Heart left ventricle (tissue), 16 donors: ENCODE measurements at regions not wholly inside any gene's neighbourhood (a gene's known extent, or its start where the extent isn't known, plus 50 kb on each side); places are given as distances from the start of the nearest gene placed in this dataset.
"Not testable (repeated sequence)": the region's sequence is repeated elsewhere in the genome, so short reads cannot be mapped to it uniquely, and the experiment has no call there.

Source experiments
- ATAC-seq, 4 donors: fragments of 200-7000 bp; cut with Tn5 transposase; one replicate each; pipeline ENCODE4 v1.9.1; 2020 to 2022; ENCODE audit warnings: moderate library complexity in 4 of 4, mild to moderate bottlenecking in 3 of 4, moderate number of reproducible peaks in 1 of 4
- DNase-seq, 5 donors: peaks; one replicate each; pipeline ENCODE4 v3.0.0-alpha.2; 2020
- H3K27ac ChIP-seq, 12 donors: fragments of 200-600 bp; sonication (generic) in 4 of 12; one replicate each; pipeline versions ENCODE4 v1.5.0 to v1.8.0; 2016 to 2022; ENCODE audit warnings: mild to moderate bottlenecking in 2 of 12
- H3K27me3 ChIP-seq, 9 donors: fragments of 200-600 bp; sonication (generic) in 2 of 9; one replicate each; pipeline versions ENCODE4 v1.5.1 to v1.8.0; 2016 to 2022; ENCODE audit warnings: mild to moderate bottlenecking in 3 of 9
- H3K36me3 ChIP-seq, 9 donors: fragments of 200-600 bp; sonication (generic) in 2 of 9; one replicate each; pipeline versions ENCODE4 v1.5.0 to v1.8.0; 2018 to 2022; ENCODE audit warnings: mild to moderate bottlenecking in 2 of 9
- H3K4me1 ChIP-seq, 12 donors: fragments of 200-600 bp; sonication (generic) in 4 of 12; one replicate each; pipeline versions ENCODE4 v1.5.0 to v1.8.0; 2016 to 2022; ENCODE audit warnings: mild to moderate bottlenecking in 3 of 12
- H3K4me3 ChIP-seq, 12 donors: fragments of 200-600 bp; sonication (generic) in 4 of 12; one replicate each; pipeline versions ENCODE4 v1.5.0 to v1.8.0; 2017 to 2022; ENCODE audit warnings: mild to moderate bottlenecking in 9 of 12, moderate library complexity in 4 of 12
- H3K9me3 ChIP-seq, 12 donors: fragments of 200-600 bp; sonication (generic) in 4 of 12; one replicate each; pipeline versions ENCODE4 v1.5.0 to v1.8.0; 2016 to 2022; ENCODE audit warnings: mild to moderate bottlenecking in 1 of 12
- CTCF ChIP-seq, 12 donors: fragments of 200-600 bp; sonication (generic) in 4 of 12; IDR thresholded peaks; one replicate each; pipeline versions ENCODE4 v1.5.0 to v1.8.0; 2018 to 2022; ENCODE audit warnings: antibody characterized with exemption in 12 of 12, mild to moderate bottlenecking in 5 of 12
- POLR2A ChIP-seq, 2 donors: fragments of 450-650 bp; IDR thresholded peaks; one replicate each; pipeline ENCODE4 v1.6.1; 2017; ENCODE audit warnings: antibody characterized with exemption in 2 of 2, mild to moderate bottlenecking in 2 of 2, moderate library complexity in 2 of 2
- WGBS, 4 donors: extraction: QIAGEN DNeasy Blood & Tissue Kit in 2 of 4; methylation state at CpG; one replicate each; pipeline versions ENCODE4 v1.1.5 to v1.1.7; 2013 to 2018; 5-methylcytosine and 5-hydroxymethylcytosine counted together
- intact Hi-C, 10 donors: fragments of 100-400 bp; cut with DNase I; formaldehyde crosslinking; loops; one replicate each; pipeline versions ENCODE4 v1.11.1 to v1.14.2; 2022
- donor health status: ischemic (EF 13 %, LVEDD 7.1; RV severe dilation, severe dysfunction).
- donor health status: healthy with polysubstance abuse.
- donor health status: DM: no; HTN: yes; CAD: no.
- donor health status: DM: no; HTN: no; CAD: no.
- donor health status: ischemic (EF 25% LVEDD 6.9; RV normal size, moderate dysfunction).
- donor health status: ischemic (EF 25% LVEDD 5.7; RV mildly dilated, moderate dysfunction).
- donor health status: healthy.
- donor health status: DM: yes; HTN: yes; CAD: no.
- donor health status: ischemic (EF 35%, LVEDD 5.7; RV mildly dilated, moderate dysfunction).
- donor health status: nonischemic (EF 11% LVEDD 7.7; RV severe dilation, severe dysfunction).
- donor health status: DM: yes; HTN: yes; CAD: no.
- donor health status: PGD.
- donor health status: ischemic (EF 29% LVEDD 5.4; RV normal size, mild dysfunction).
- donor health status: nonischemic (EF 23%, LVEDD 6.1; RV moderate dilation, normal function).

GRCh38 chr5:89662499-89662898 lies 747.1 kb downstream of the CETN3 start:
- TF ChIP-seq POLR2A (IDR thresholded peaks at IDR 0.05) (no peak), CTCF (IDR thresholded peaks at IDR 0.05) (no peak)
- intact Hi-C loops, result no loop called here
- Histone ChIP-seq H3K9me3 (peaks cover 0 to 47% (median 7%) of the 10 kb centered on the region in 12 donors), H3K27me3 (no peaks in the 10 kb centered on the region), H3K4me1 (no peaks in the 10 kb centered on the region), H3K27ac (no peak overlapping the region), H3K4me3 (no peak overlapping the region), H3K36me3 (no peaks in the 10 kb centered on the region)
- ATAC-seq (no peak), DNase-seq (no peak)
- WGBS, 4 donors, result 55 to 65% (median 64%) methylated on average over 4 of the region's 4 CpGs

GRCh38 chr5:89638871-89639270 lies 755.9 kb upstream of the MEF2C start:
- H3K9me3 ChIP-seq, result peaks cover 0 to 16% (median 0%) of the 10 kb centered on the region in 12 donors
- H3K27ac ChIP-seq, result no peak overlapping the region
- H3K27me3 ChIP-seq, result no peaks in the 10 kb centered on the region
- TF ChIP-seq POLR2A (IDR thresholded peaks at IDR 0.05) (no peak), CTCF (IDR thresholded peaks at IDR 0.05) (no peak)
- no peaks in the 10 kb centered on the region for H3K4me1 ChIP-seq
- H3K36me3 ChIP-seq, result no peaks in the 10 kb centered on the region
- 84 to 90% (median 89%) methylated on average over 5 of the region's 5 CpGs for WGBS, 4 donors
- no peak for ATAC-seq
- intact Hi-C loops, result no loop called here
- no peak for DNase-seq
- H3K4me3 ChIP-seq, result no peak overlapping the region

- intact Hi-C loops, H3K36me3 ChIP-seq, H3K27me3 ChIP-seq, ATAC-seq, H3K4me1 ChIP-seq, H3K27ac ChIP-seq, H3K4me3 ChIP-seq, DNase-seq: not testable (repeated sequence)
- peaks cover 0 to 29% (median 0%) of the 10 kb centered on the region in 12 donors for H3K9me3 ChIP-seq
- 75 to 85% (median 84%) methylated on average over 3 of the region's 3 CpGs for WGBS, 4 donors
Measured at GRCh38 chr5:89634176-89634575, 751.2 kb upstream of the MEF2C start.

GRCh38 chr5:89630064-89630463 lies 747.1 kb upstream of the MEF2C start:
- H3K4me3 ChIP-seq, H3K36me3 ChIP-seq, H3K27ac ChIP-seq, H3K4me1 ChIP-seq, DNase-seq, ATAC-seq, H3K27me3 ChIP-seq, intact Hi-C loops: not testable (repeated sequence)
- peaks cover 0 to 38% (median 2%) of the 10 kb centered on the region in 12 donors for H3K9me3 ChIP-seq

GRCh38 chr5:89628876-89629635 lies 746.1 kb upstream of the MEF2C start:
- intact Hi-C loops, result no loop called here
- no peaks in the 10 kb centered on the region for H3K27me3 ChIP-seq
- 87 to 91% (median 88%) methylated on average over 4 of the region's 4 CpGs for WGBS, 4 donors
- no peak overlapping the region for H3K4me3 ChIP-seq
- ATAC-seq, result no peak
- H3K9me3 ChIP-seq, result peaks cover 0 to 39% (median 2%) of the 10 kb centered on the region in 12 donors
- no peaks in the 10 kb centered on the region for H3K36me3 ChIP-seq
- no peak overlapping the region for H3K27ac ChIP-seq
- H3K4me1 ChIP-seq, result no peaks in the 10 kb centered on the region
- no peak for DNase-seq
- TF ChIP-seq POLR2A (IDR thresholded peaks at IDR 0.05) (no peak), CTCF (IDR thresholded peaks at IDR 0.05) (no peak)
